ENCODE measurements at regions not wholly inside any gene's neighbourhood (a gene's known extent, or its start where the extent isn't known, plus 50 kb on each side); places are given as distances from the start of the nearest gene placed in this dataset.
"Not testable (repeated sequence)": the region's sequence is repeated elsewhere in the genome, so short reads cannot be mapped to it uniquely, and the experiment has no call there.

GRCh38 chr16:15247971-15248370 lies 130.1 kb downstream of the NPIPA5 start:
- TF ChIP-seq POLR2A, CTCF (IDR thresholded peaks at IDR 0.05): not testable (repeated sequence)
